Heart left ventricle (tissue), 16 donors: ENCODE measurements at regions not wholly inside any gene's neighbourhood (a gene's known extent, or its start where the extent isn't known, plus 50 kb on each side); places are given as distances from the start of the nearest gene placed in this dataset.

Experiments used
- ATAC-seq, 4 donors: fragments of 200-7000 bp; cut with Tn5 transposase; one replicate each; pipeline ENCODE4 v1.9.1; 2020 to 2022; ENCODE audit warnings: moderate library complexity in 4 of 4, mild to moderate bottlenecking in 3 of 4, moderate number of reproducible peaks in 1 of 4
- DNase-seq, 5 donors: peaks; one replicate each; pipeline ENCODE4 v3.0.0-alpha.2; 2020
- H3K27ac ChIP-seq, 12 donors: fragments of 200-600 bp; sonication (generic) in 4 of 12; one replicate each; pipeline versions ENCODE4 v1.5.0 to v1.8.0; 2016 to 2022; ENCODE audit warnings: mild to moderate bottlenecking in 2 of 12
- H3K27me3 ChIP-seq, 9 donors: fragments of 200-600 bp; sonication (generic) in 2 of 9; one replicate each; pipeline versions ENCODE4 v1.5.1 to v1.8.0; 2016 to 2022; ENCODE audit warnings: mild to moderate bottlenecking in 3 of 9
- H3K36me3 ChIP-seq, 9 donors: fragments of 200-600 bp; sonication (generic) in 2 of 9; one replicate each; pipeline versions ENCODE4 v1.5.0 to v1.8.0; 2018 to 2022; ENCODE audit warnings: mild to moderate bottlenecking in 2 of 9
- H3K4me1 ChIP-seq, 12 donors: fragments of 200-600 bp; sonication (generic) in 4 of 12; one replicate each; pipeline versions ENCODE4 v1.5.0 to v1.8.0; 2016 to 2022; ENCODE audit warnings: mild to moderate bottlenecking in 3 of 12
- H3K4me3 ChIP-seq, 12 donors: fragments of 200-600 bp; sonication (generic) in 4 of 12; one replicate each; pipeline versions ENCODE4 v1.5.0 to v1.8.0; 2017 to 2022; ENCODE audit warnings: mild to moderate bottlenecking in 9 of 12, moderate library complexity in 4 of 12
- H3K9me3 ChIP-seq, 12 donors: fragments of 200-600 bp; sonication (generic) in 4 of 12; one replicate each; pipeline versions ENCODE4 v1.5.0 to v1.8.0; 2016 to 2022; ENCODE audit warnings: mild to moderate bottlenecking in 1 of 12
- POLR2A ChIP-seq, 2 donors: fragments of 450-650 bp; IDR thresholded peaks; one replicate each; pipeline ENCODE4 v1.6.1; 2017; ENCODE audit warnings: antibody characterized with exemption in 2 of 2, mild to moderate bottlenecking in 2 of 2, moderate library complexity in 2 of 2
- WGBS, 4 donors: extraction: QIAGEN DNeasy Blood & Tissue Kit in 2 of 4; methylation state at CpG; one replicate each; pipeline versions ENCODE4 v1.1.5 to v1.1.7; 2013 to 2018; 5-methylcytosine and 5-hydroxymethylcytosine counted together
- intact Hi-C, 10 donors: fragments of 100-400 bp; cut with DNase I; formaldehyde crosslinking; loops; one replicate each; pipeline versions ENCODE4 v1.11.1 to v1.14.2; 2022
- TF ChIP-seq, protein P1 (sequence below), 12 donors: fragments of 200-600 bp; sonication (generic) in 4 of 12; IDR thresholded peaks; one replicate each; pipeline versions ENCODE4 v1.5.0 to v1.8.0; 2018 to 2022; ENCODE audit warnings: antibody characterized with exemption in 12 of 12, mild to moderate bottlenecking in 5 of 12
- donor health status: ischemic (EF 13 %, LVEDD 7.1; RV severe dilation, severe dysfunction).
- donor health status: healthy with polysubstance abuse.
- donor health status: DM: no; HTN: yes; CAD: no.
- donor health status: DM: no; HTN: no; CAD: no.
- donor health status: ischemic (EF 25% LVEDD 6.9; RV normal size, moderate dysfunction).
- donor health status: ischemic (EF 25% LVEDD 5.7; RV mildly dilated, moderate dysfunction).
- donor health status: healthy.
- donor health status: DM: yes; HTN: yes; CAD: no.
- donor health status: ischemic (EF 35%, LVEDD 5.7; RV mildly dilated, moderate dysfunction).
- donor health status: nonischemic (EF 11% LVEDD 7.7; RV severe dilation, severe dysfunction).
- donor health status: DM: yes; HTN: yes; CAD: no.
- donor health status: PGD.
- donor health status: ischemic (EF 29% LVEDD 5.4; RV normal size, mild dysfunction).
- donor health status: nonischemic (EF 23%, LVEDD 6.1; RV moderate dilation, normal function).

DNA sequence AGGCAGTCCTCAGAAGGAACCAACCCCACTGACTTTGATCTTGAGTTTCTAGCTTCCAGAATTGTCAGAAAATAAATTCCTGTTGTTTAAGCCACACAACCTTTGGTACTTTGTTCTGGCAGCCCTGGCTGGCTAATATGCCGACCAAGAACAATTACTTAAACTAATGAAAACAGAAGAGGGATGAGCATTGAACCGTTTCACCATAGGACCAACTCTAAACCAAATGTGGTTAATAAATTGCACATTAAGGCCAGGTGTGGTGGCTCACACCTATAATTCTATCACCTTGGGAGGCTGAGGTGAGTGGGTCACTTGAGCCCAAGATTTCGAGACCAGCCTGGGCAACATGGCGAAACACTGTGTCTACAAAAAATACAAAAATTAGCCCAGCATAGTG is 160.9 kb upstream of the RAI14 start:
- intact Hi-C loops = no loop called here

GRCh38 chr5:34496260-34496691 is 159.9 kb upstream of the RAI14 start:
- H3K4me3 ChIP-seq = no peak overlapping the region
- no peaks in the 10 kb centered on the region for H3K36me3 ChIP-seq
- intact Hi-C loops = no loop called here
- WGBS, 4 donors = 58 to 68% (median 61%) methylated on average over 13 of the region's 13 CpGs
- H3K9me3 ChIP-seq = peaks cover 0 to 9% (median 0%) of the 10 kb centered on the region in 12 donors
- peak in 1 of 4 donors; percentile 8 for ATAC-seq
- H3K4me1 ChIP-seq = peaks cover 0 to 42% (median 5%) of the 10 kb centered on the region in 12 donors
- peak overlapping the region in 3 of 12 donors; percentile 34 to 76 (median 35) for H3K27ac ChIP-seq
- DNase-seq = no peak
- no peak for TF ChIP-seq POLR2A (IDR thresholded peaks at IDR 0.05)
- TF ChIP-seq, protein P1, sequence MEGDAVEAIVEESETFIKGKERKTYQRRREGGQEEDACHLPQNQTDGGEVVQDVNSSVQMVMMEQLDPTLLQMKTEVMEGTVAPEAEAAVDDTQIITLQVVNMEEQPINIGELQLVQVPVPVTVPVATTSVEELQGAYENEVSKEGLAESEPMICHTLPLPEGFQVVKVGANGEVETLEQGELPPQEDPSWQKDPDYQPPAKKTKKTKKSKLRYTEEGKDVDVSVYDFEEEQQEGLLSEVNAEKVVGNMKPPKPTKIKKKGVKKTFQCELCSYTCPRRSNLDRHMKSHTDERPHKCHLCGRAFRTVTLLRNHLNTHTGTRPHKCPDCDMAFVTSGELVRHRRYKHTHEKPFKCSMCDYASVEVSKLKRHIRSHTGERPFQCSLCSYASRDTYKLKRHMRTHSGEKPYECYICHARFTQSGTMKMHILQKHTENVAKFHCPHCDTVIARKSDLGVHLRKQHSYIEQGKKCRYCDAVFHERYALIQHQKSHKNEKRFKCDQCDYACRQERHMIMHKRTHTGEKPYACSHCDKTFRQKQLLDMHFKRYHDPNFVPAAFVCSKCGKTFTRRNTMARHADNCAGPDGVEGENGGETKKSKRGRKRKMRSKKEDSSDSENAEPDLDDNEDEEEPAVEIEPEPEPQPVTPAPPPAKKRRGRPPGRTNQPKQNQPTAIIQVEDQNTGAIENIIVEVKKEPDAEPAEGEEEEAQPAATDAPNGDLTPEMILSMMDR (IDR thresholded peaks at IDR 0.05) = no peak
- no peaks in the 10 kb centered on the region for H3K27me3 ChIP-seq

More for the DNA sequence above, 160.9 kb upstream of the RAI14 start:
- Histone ChIP-seq H3K9me3 (peaks cover 0 to 9% (median 0%) of the 10 kb centered on the region in 12 donors), H3K36me3 (no peaks in the 10 kb centered on the region), H3K27me3 (no peaks in the 10 kb centered on the region), H3K4me1 (peaks cover 0 to 35% (median 5%) of the 10 kb centered on the region in 12 donors), H3K4me3 (no peak overlapping the region), H3K27ac (no peak overlapping the region)
- 95 to 98% (median 97%) methylated on average over 4 of the region's 4 CpGs for WGBS, 4 donors
- no peak for ATAC-seq
- DNase-seq = no peak
- TF ChIP-seq, protein P1 (IDR thresholded peaks at IDR 0.05) = no peak
- TF ChIP-seq POLR2A (IDR thresholded peaks at IDR 0.05) = no peak

GRCh38 chr5:34496701-34497469 is 159.2 kb upstream of the RAI14 start:
- DNase-seq (peak; percentile 60 to 86 (median 81)), ATAC-seq (peak; percentile 62 to 87 (median 72))
- TF ChIP-seq POLR2A (IDR thresholded peaks at IDR 0.05) = no peak
- TF ChIP-seq, protein P1 (IDR thresholded peaks at IDR 0.05) = no peak
- H3K36me3 ChIP-seq = no peaks in the 10 kb centered on the region
- peaks cover 0 to 42% (median 5%) of the 10 kb centered on the region in 12 donors for H3K4me1 ChIP-seq
- H3K4me3 ChIP-seq = no peak overlapping the region
- WGBS, 4 donors = 41 to 54% (median 50%) methylated on average over 10 of the region's 10 CpGs
- peak overlapping the region in 3 of 12 donors; percentile 34 to 76 (median 35) for H3K27ac ChIP-seq
- no peaks in the 10 kb centered on the region for H3K27me3 ChIP-seq
- intact Hi-C loops = no loop called here
- peaks cover 0 to 9% (median 0%) of the 10 kb centered on the region in 12 donors for H3K9me3 ChIP-seq

DNA sequence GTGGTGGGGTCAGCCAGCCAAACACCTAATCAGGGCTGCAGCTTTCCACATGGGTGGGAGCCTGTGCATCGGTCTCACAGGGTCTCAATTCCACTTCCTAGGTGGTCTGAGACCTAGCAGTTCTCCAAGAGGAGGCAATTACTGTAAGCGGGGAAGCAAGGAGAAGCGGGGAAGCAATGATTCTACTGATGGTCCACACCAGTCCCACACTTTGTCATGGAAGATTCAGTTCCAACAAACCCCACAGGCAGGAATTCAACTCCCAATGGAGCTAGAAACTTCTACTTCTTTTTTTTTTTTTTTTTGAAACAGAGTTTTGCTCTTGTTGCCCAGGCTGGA is 158.7 kb upstream of the RAI14 start:
- no peak for ATAC-seq
- intact Hi-C loops = no loop called here
- peak in 1 of 5 donors; percentile 74 for DNase-seq

More for the DNA sequence above, 158.7 kb upstream of the RAI14 start:
- WGBS, 4 donors = 71 to 81% (median 76%) methylated on average over 3 of the region's 3 CpGs
- peak overlapping the region in 2 of 12 donors; percentile 34 to 76 for H3K27ac ChIP-seq
- H3K4me3 ChIP-seq = no peak overlapping the region
- H3K27me3 ChIP-seq = no peaks in the 10 kb centered on the region
- H3K9me3 ChIP-seq = peaks cover 0 to 9% (median 0%) of the 10 kb centered on the region in 12 donors
- H3K36me3 ChIP-seq = no peaks in the 10 kb centered on the region
- H3K4me1 ChIP-seq = peaks cover 0 to 42% (median 5%) of the 10 kb centered on the region in 12 donors
- TF ChIP-seq, protein P1 (IDR thresholded peaks at IDR 0.05) = no peak
- no peak for TF ChIP-seq POLR2A (IDR thresholded peaks at IDR 0.05)
